ENCODE measurements at regions not wholly inside any gene's neighbourhood (a gene's known extent, or its start where the extent isn't known, plus 50 kb on each side); places are given as distances from the start of the nearest gene placed in this dataset.

- DNase-seq, result no peak
- H3K27ac Mint-ChIP-seq, result no peak overlapping the region
- H3K27me3 Mint-ChIP-seq (ENCODE audit: insufficient read depth), result peaks cover 19% of the 10 kb centered on the region
- no peaks in the 10 kb centered on the region for H3K9me3 Mint-ChIP-seq
- H3K36me3 Mint-ChIP-seq (ENCODE audit: low read depth), result no peaks in the 10 kb centered on the region
- TF ChIP-seq CTCF (IDR thresholded peaks at IDR 0.05), result no peak
- H3K4me3 Mint-ChIP-seq, result no peak overlapping the region; the same call in 1 of the 2 replicates
- H3K4me1 Mint-ChIP-seq (ENCODE audit: low read depth), result no peaks in the 10 kb centered on the region
Observed at GRCh38 chr7:25949736-25950487, 202.1 kb upstream of the NFE2L3 start.

- H3K4me1 Mint-ChIP-seq (ENCODE audit: low read depth), result no peaks in the 10 kb centered on the region
- H3K27ac Mint-ChIP-seq, result no peak overlapping the region
- peak overlapping the region; percentile 12; the same call in 1 of the 2 replicates for H3K4me3 Mint-ChIP-seq
- H3K9me3 Mint-ChIP-seq, result no peaks in the 10 kb centered on the region
- no peak for DNase-seq
- H3K36me3 Mint-ChIP-seq (ENCODE audit: low read depth), result no peaks in the 10 kb centered on the region
- peaks cover 19% of the 10 kb centered on the region for H3K27me3 Mint-ChIP-seq (ENCODE audit: insufficient read depth)
- no peak for TF ChIP-seq CTCF (IDR thresholded peaks at IDR 0.05)
Observed at GRCh38 chr7:25950488-25951413, 201.2 kb upstream of the NFE2L3 start.

GRCh38 chr7:25951414-25952260, 200.4 kb upstream of the NFE2L3 start:
- H3K36me3 Mint-ChIP-seq (ENCODE audit: low read depth), result no peaks in the 10 kb centered on the region
- H3K4me1 Mint-ChIP-seq (ENCODE audit: low read depth), result no peaks in the 10 kb centered on the region
- no peaks in the 10 kb centered on the region for H3K9me3 Mint-ChIP-seq
- DNase-seq, result no peak
- no peak for TF ChIP-seq CTCF (IDR thresholded peaks at IDR 0.05)
- peak overlapping the region; percentile 66 for H3K4me3 Mint-ChIP-seq
- H3K27me3 Mint-ChIP-seq (ENCODE audit: insufficient read depth), result peaks cover 19% of the 10 kb centered on the region
- no peak overlapping the region for H3K27ac Mint-ChIP-seq

GRCh38 chr7:25952261-25953057, 199.5 kb upstream of the NFE2L3 start:
- H3K27ac Mint-ChIP-seq, result no peak overlapping the region
- no peaks in the 10 kb centered on the region for H3K4me1 Mint-ChIP-seq (ENCODE audit: low read depth)
- H3K36me3 Mint-ChIP-seq (ENCODE audit: low read depth), result no peaks in the 10 kb centered on the region
- no peaks in the 10 kb centered on the region for H3K9me3 Mint-ChIP-seq
- no peak for DNase-seq
- TF ChIP-seq CTCF (IDR thresholded peaks at IDR 0.05), result no peak
- no peak overlapping the region; the same call in 1 of the 2 replicates for H3K4me3 Mint-ChIP-seq
- H3K27me3 Mint-ChIP-seq (ENCODE audit: insufficient read depth), result peaks cover 19% of the 10 kb centered on the region

Data from HFFc6 (cell line).